H1 (cell line): ENCODE measurements at regions not wholly inside any gene's neighbourhood (a gene's known extent, or its start where the extent isn't known, plus 50 kb on each side); places are given as distances from the start of the nearest gene placed in this dataset.

ENCODE experiments used
- CTCF ChIA-PET: fragments of 300-600 bp; sonication (Branson Sonifier 250); formaldehyde crosslinking; loops from one replicate; lab custom pipeline; 2021; ENCODE audit not compliant: partially characterized antibody; lab: Charles Lee
- POLR2A ChIA-PET: fragments of 300-600 bp; sonication (Branson Sonifier 250); formaldehyde crosslinking; loops from one replicate; lab custom pipeline; 2021; ENCODE audit warnings: inconsistent platforms; ENCODE audit not compliant: partially characterized antibody; lab: Charles Lee
- DNase-seq, 2 experiments: peaks; one replicate each; pipeline versions ENCODE4 v3.0.0 to v3.0.0-alpha.2; 2010 to 2022; ENCODE audit warnings: low spot score in 2 of 2, low read depth in 1 of 2, mixed read lengths in 1 of 2
- FAIRE-seq: peaks from 2 replicates; lab custom pipeline; 2011; peaks lifted over from hg19 to GRCh38; lab: Jason Lieb, UNC
- H2AFZ ChIP-seq: 2 replicates; pipeline ENCODE4 v1.8.1; 2012; ENCODE audit warnings: low read length, inconsistent platforms
- H2AK5ac ChIP-seq: 2 replicates; pipeline ENCODE4 v1.6.1; 2013; ENCODE audit warnings: low read depth, low read length
- H2BK120ac ChIP-seq: replicated peaks from 2 replicates; pipeline ENCODE3; 2013; ENCODE audit warnings: low read depth, low read length, inconsistent platforms
- H2BK12ac ChIP-seq: 2 replicates; pipeline ENCODE4 v1.6.1; 2013; ENCODE audit warnings: low read depth, low read length
- H2BK15ac ChIP-seq: 2 replicates; pipeline ENCODE4 v1.6.1; 2013; ENCODE audit warnings: low read length
- H2BK20ac ChIP-seq: 2 replicates; pipeline ENCODE4 v1.6.1; 2013; ENCODE audit warnings: low read length
- H2BK5ac ChIP-seq: 2 replicates; pipeline ENCODE4 v1.6.1; 2013; ENCODE audit warnings: low read depth, low read length
- H3K14ac ChIP-seq: 2 replicates; pipeline ENCODE4 v1.6.1; 2013; ENCODE audit warnings: inconsistent platforms; ENCODE audit not compliant: insufficient read length
- H3K18ac ChIP-seq: 2 replicates; pipeline ENCODE4 v1.6.1; 2013; ENCODE audit warnings: low read length; ENCODE audit errors: extremely low read depth
- H3K23ac ChIP-seq: 2 replicates; pipeline ENCODE4 v1.6.1; 2013; ENCODE audit warnings: inconsistent platforms; ENCODE audit not compliant: insufficient read length
- H3K23me2 ChIP-seq: 2 replicates; pipeline ENCODE4 v1.6.1; 2013; ENCODE audit warnings: low read depth, low read length
- H3K27ac ChIP-seq: 2 replicates; pipeline ENCODE4 v1.6.1; 2011; ENCODE audit warnings: low read depth, low read length, inconsistent platforms
- H3K27me3 ChIP-seq, 4 experiments: replicated peaks in 1 of 4; 1 replicate in 1 of 4; 2 replicates in 3 of 4; pipeline versions ENCODE4 v1.6.1 to v1.8.1; 2011 to 2013; ENCODE audit warnings: low read length in 3 of 4, mild to moderate bottlenecking in 3 of 4, inconsistent platforms in 2 of 4, mixed read lengths in 2 of 4, moderate library complexity in 1 of 4; ENCODE audit not compliant: control insufficient read depth in 3 of 4, insufficient read depth in 3 of 4; ENCODE audit errors: extremely low read depth in 1 of 4
- H3K36me3 ChIP-seq, 4 experiments: 2 replicates each; pipeline versions ENCODE4 v1.6.1 to v1.8.1; 2011 to 2013; ENCODE audit warnings: mild to moderate bottlenecking in 4 of 4, low read length in 3 of 4, moderate library complexity in 2 of 4, control low read depth in 1 of 4, inconsistent platforms in 1 of 4; ENCODE audit not compliant: insufficient read depth in 4 of 4, control insufficient read depth in 2 of 4
- H3K4ac ChIP-seq: replicated peaks from 2 replicates; pipeline ENCODE3; 2013; ENCODE audit warnings: low read length, low read depth, mixed read lengths, inconsistent platforms; ENCODE audit not compliant: insufficient read length
- H3K4me1 ChIP-seq, 4 experiments: replicated peaks in 1 of 4; 1 replicate in 1 of 4; 2 replicates in 3 of 4; pipeline versions ENCODE4 v1.6.1 to v1.8.1; 2011 to 2013; ENCODE audit warnings: low read length in 3 of 4, inconsistent platforms in 2 of 4, mixed read lengths in 1 of 4; ENCODE audit not compliant: insufficient read depth in 4 of 4, control insufficient read depth in 3 of 4
- H3K4me2 ChIP-seq, 2 experiments: 2 replicates each; pipeline versions ENCODE4 v1.6.1 to v1.8.1; 2011 to 2013; ENCODE audit warnings: low read depth in 2 of 2, low read length in 2 of 2, control low read depth in 1 of 2, inconsistent platforms in 1 of 2, mild to moderate bottlenecking in 1 of 2; ENCODE audit not compliant: insufficient read depth in 1 of 2
- H3K4me3 ChIP-seq, 4 experiments: fragments of 200-600, 300-600 bp in 1 of 4; sonication (generic), shearing (Covaris generic), sonication (Bioruptor Twin) in 1 of 4; 2 replicates each; pipeline versions ENCODE4 v1.5.1 to v1.8.1; 2011 to 2016; ENCODE audit warnings: low read length in 4 of 4, low read depth in 3 of 4, control low read depth in 2 of 4, inconsistent platforms in 2 of 4, mild to moderate bottlenecking in 2 of 4, mixed read lengths in 1 of 4, moderate library complexity in 1 of 4; ENCODE audit not compliant: insufficient read depth in 2 of 4; ENCODE audit errors: extremely low read depth in 1 of 4
- H3K56ac ChIP-seq: replicated peaks from 2 replicates; pipeline ENCODE3; 2013; ENCODE audit warnings: low read depth, mild to moderate bottlenecking, mixed read lengths, low read length, inconsistent platforms; ENCODE audit not compliant: insufficient read length
- H3K79me1 ChIP-seq: 2 replicates; pipeline ENCODE4 v1.6.1; 2013; ENCODE audit warnings: low read depth, low read length, control low read depth
- H3K79me2 ChIP-seq, 2 experiments: 2 replicates each; pipeline versions ENCODE4 v1.6.1 to v1.8.1; 2012 to 2013; ENCODE audit warnings: low read length in 2 of 2, mild to moderate bottlenecking in 2 of 2, inconsistent platforms in 1 of 2; ENCODE audit not compliant: insufficient read depth in 2 of 2, control insufficient read depth in 1 of 2
- H3K9ac ChIP-seq, 4 experiments: replicated peaks in 1 of 4; 1 replicate in 1 of 4; 2 replicates in 3 of 4; pipeline versions ENCODE4 v1.6.1 to v1.8.1; 2011 to 2013; ENCODE audit warnings: low read depth in 3 of 4, low read length in 3 of 4, control low read depth in 2 of 4, mild to moderate bottlenecking in 2 of 4, moderate library complexity in 2 of 4, inconsistent platforms in 1 of 4; ENCODE audit errors: extremely low read depth in 1 of 4
- H3K9me3 ChIP-seq, 2 experiments: 2 replicates each; pipeline versions ENCODE4 v1.6.1 to v1.8.1; 2012 to 2013; ENCODE audit warnings: mild to moderate bottlenecking in 2 of 2, moderate library complexity in 2 of 2, control low read depth in 1 of 2, inconsistent platforms in 1 of 2, low read depth in 1 of 2, low read length in 1 of 2, mixed read lengths in 1 of 2; ENCODE audit not compliant: insufficient read depth in 2 of 2
- H4K20me1 ChIP-seq, 2 experiments: replicated peaks in 1 of 2; 2 replicates each; pipeline versions ENCODE3 to v1.8.1; 2011 to 2013; ENCODE audit warnings: inconsistent platforms in 2 of 2, low read length in 2 of 2, mild to moderate bottlenecking in 1 of 2; ENCODE audit not compliant: insufficient read depth in 2 of 2, control insufficient read depth in 1 of 2
- H4K5ac ChIP-seq: 2 replicates; pipeline ENCODE4 v1.6.1; 2013; ENCODE audit warnings: low read length, low read depth, mixed read lengths, inconsistent platforms; ENCODE audit not compliant: insufficient read length
- H4K8ac ChIP-seq: 2 replicates; pipeline ENCODE4 v1.8.0; 2013; ENCODE audit warnings: mild to moderate bottlenecking, moderate library complexity, low read length, inconsistent platforms; ENCODE audit not compliant: insufficient read depth; ENCODE audit errors: extremely low read depth
- H4K91ac ChIP-seq: replicated peaks from 2 replicates; pipeline ENCODE3; 2013; ENCODE audit warnings: low read length, mixed read lengths, inconsistent platforms; ENCODE audit not compliant: insufficient read length
- ATF3 ChIP-seq: IDR thresholded peaks from 2 replicates; pipeline ENCODE4 v1.6.1; 2011; ENCODE audit warnings: low read depth, mild to moderate bottlenecking, low read length; ENCODE audit not compliant: insufficient read depth
- BACH1 ChIP-seq: IDR thresholded peaks from 2 replicates; pipeline ENCODE4 v1.6.1; 2012; ENCODE audit warnings: low read length, improper control_type of control experiment
- EP300 ChIP-seq, 2 experiments: IDR thresholded peaks; 1 replicate in 1 of 2; 2 replicates in 1 of 2; pipeline ENCODE4 v1.6.1; 2011 to 2012; ENCODE audit warnings: low read depth in 2 of 2, low read length in 2 of 2, mild to moderate bottlenecking in 2 of 2, borderline replicate concordance in 1 of 2, inconsistent platforms in 1 of 2, moderate library complexity in 1 of 2
- GTF2F1 ChIP-seq: IDR thresholded peaks from 2 replicates; pipeline ENCODE4 v1.6.1; 2012; ENCODE audit warnings: low read depth, low read length, improper control_type of control experiment, borderline replicate concordance
- HDAC6 ChIP-seq: IDR thresholded peaks from one replicate; pipeline ENCODE4 v1.7.1; 2012; ENCODE audit warnings: low read depth, mild to moderate bottlenecking, inconsistent platforms, low read length, moderate library complexity
- KDM1A ChIP-seq: fragments of 200-600, 300-600 bp; sonication (generic); IDR thresholded peaks from 2 replicates; pipeline ENCODE4 v1.7.1; 2016; ENCODE audit warnings: mild to moderate bottlenecking, low read length, borderline replicate concordance
- KDM4A ChIP-seq: IDR thresholded peaks from one replicate; pipeline ENCODE4 v1.7.1; 2012; ENCODE audit warnings: low read depth, mild to moderate bottlenecking, moderate library complexity, low read length, inconsistent platforms; ENCODE audit not compliant: severe bottlenecking
- MAFK ChIP-seq: IDR thresholded peaks from 2 replicates; pipeline ENCODE4 v1.6.1; 2012; ENCODE audit warnings: low read depth, mild to moderate bottlenecking, improper control_type of control experiment, low read length
- NANOG ChIP-seq: IDR thresholded peaks from 2 replicates; pipeline ENCODE4 v1.6.1; 2011; ENCODE audit warnings: low read length, low read depth, mild to moderate bottlenecking, inconsistent platforms; ENCODE audit not compliant: insufficient read depth, poor library complexity, severe bottlenecking
- NRF1 ChIP-seq: IDR thresholded peaks from 2 replicates; pipeline ENCODE4 v1.6.1; 2011; ENCODE audit warnings: mild to moderate bottlenecking, low read depth, low read length, improper control_type of control experiment
- RFX5 ChIP-seq: IDR thresholded peaks from 2 replicates; pipeline ENCODE4 v1.6.1; 2011; ENCODE audit warnings: low read depth, low read length, improper control_type of control experiment, borderline replicate concordance
- TAF7 ChIP-seq: optimal IDR thresholded peaks from 2 replicates; pipeline ENCODE3; 2011; ENCODE audit warnings: low read depth, mild to moderate bottlenecking, inconsistent platforms, low read length, moderate library complexity, borderline replicate concordance
- TBP ChIP-seq: IDR thresholded peaks from 2 replicates; pipeline ENCODE4 v1.6.1; 2011; ENCODE audit warnings: low read depth, low read length, improper control_type of control experiment
- TCF12 ChIP-seq: IDR thresholded peaks from 2 replicates; pipeline ENCODE4 v1.6.1; 2011; ENCODE audit warnings: low read depth, mild to moderate bottlenecking, low read length
- WGBS, 2 experiments: shearing (Covaris generic) in 1 of 2; methylation state at CpG; one replicate each; pipeline versions ENCODE4 v1.1.6 to v1.1.7; 2013 to 2015; ENCODE audit warnings: low lambda C conversion rate in 2 of 2, mixed read lengths in 2 of 2, inconsistent platforms in 1 of 2, low coverage in 1 of 2, missing lambda C conversion rate in 1 of 2; ENCODE audit not compliant: insufficient replicate concordance in 2 of 2, insufficient coverage in 1 of 2, insufficient read length in 1 of 2; ENCODE audit errors: extremely low coverage in 1 of 2, missing lambda C conversion rate in 1 of 2; 5-methylcytosine and 5-hydroxymethylcytosine counted together

GRCh38 chr12:24232531-24232930 is 283.1 kb upstream of the SOX5 start:
- no peak overlapping the region for H3K56ac ChIP-seq
- H3K27ac ChIP-seq = no peak overlapping the region
- H3K36me3 ChIP-seq = no peaks in the 10 kb centered on the region
- H3K18ac ChIP-seq = no peak overlapping the region
- no peak overlapping the region for H3K23ac ChIP-seq
- H4K8ac ChIP-seq = no peak overlapping the region
- H3K79me1 ChIP-seq = no peaks in the 10 kb centered on the region
- no peaks in the 10 kb centered on the region for H3K23me2 ChIP-seq
- H2BK20ac ChIP-seq = no peak overlapping the region
- H3K9me3 ChIP-seq = no peaks in the 10 kb centered on the region
- H4K91ac ChIP-seq = no peak overlapping the region
- 90% methylated on average over 2 of the region's 2 CpGs; no CpG with 5 or more reads in 1 of the 2 experiments for WGBS, 2 experiments
- peaks cover 0 to 8% (median 4%) of the 10 kb centered on the region in 4 experiments; a peak in 3 of 7 replicates for H3K4me1 ChIP-seq
- H2BK12ac ChIP-seq = no peak overlapping the region
- no peaks in the 10 kb centered on the region for H3K27me3 ChIP-seq
- DNase-seq (no peak), FAIRE-seq (no peak)
- no peak overlapping the region for H2BK15ac ChIP-seq
- H2BK5ac ChIP-seq = no peak overlapping the region
- no peak overlapping the region for H2BK120ac ChIP-seq
- no peak overlapping the region for H3K4me3 ChIP-seq
- POLR2A ChIA-PET = no interaction called here
- no peak overlapping the region for H4K5ac ChIP-seq
- no peak overlapping the region for H3K4ac ChIP-seq
- no peaks in the 10 kb centered on the region for H3K79me2 ChIP-seq
- H4K20me1 ChIP-seq = no peaks in the 10 kb centered on the region
- no peak overlapping the region for H2AFZ ChIP-seq
- H2AK5ac ChIP-seq = no peak overlapping the region
- CTCF ChIA-PET = interaction anchor here (0.7 kb wide), 1 partner anchor 1299 kb away, joined by 4 read pairs; no protein-coding TSS in a partner anchor
- no peak overlapping the region for H3K4me2 ChIP-seq
- H3K9ac ChIP-seq = no peak overlapping the region
- H3K14ac ChIP-seq = no peak overlapping the region
- TF ChIP-seq MAFK = no peak
- no peak for TF ChIP-seq RFX5
- TF ChIP-seq HDAC6 = no peak
- TF ChIP-seq TBP = no peak
- TF ChIP-seq TCF12 = no peak
- no peak for TF ChIP-seq EP300 (IDR thresholded peaks at IDR 0.05; ENCODE audit: borderline replicate concordance in 1 of 2, low read depth in 2 of 2, low read length in 2 of 2)
- TF ChIP-seq KDM1A = no peak
- no peak for TF ChIP-seq KDM4A
- TF ChIP-seq GTF2F1 = no peak
- no peak for TF ChIP-seq ATF3
- no peak for TF ChIP-seq NRF1
- TF ChIP-seq BACH1 = no peak
- TF ChIP-seq NANOG = no peak
- TF ChIP-seq TAF7 = no peak
